ENCODE measurements at regions not wholly inside any gene's neighbourhood (a gene's known extent, or its start where the extent isn't known, plus 50 kb on each side); places are given as distances from the start of the nearest gene placed in this dataset.

DNA sequence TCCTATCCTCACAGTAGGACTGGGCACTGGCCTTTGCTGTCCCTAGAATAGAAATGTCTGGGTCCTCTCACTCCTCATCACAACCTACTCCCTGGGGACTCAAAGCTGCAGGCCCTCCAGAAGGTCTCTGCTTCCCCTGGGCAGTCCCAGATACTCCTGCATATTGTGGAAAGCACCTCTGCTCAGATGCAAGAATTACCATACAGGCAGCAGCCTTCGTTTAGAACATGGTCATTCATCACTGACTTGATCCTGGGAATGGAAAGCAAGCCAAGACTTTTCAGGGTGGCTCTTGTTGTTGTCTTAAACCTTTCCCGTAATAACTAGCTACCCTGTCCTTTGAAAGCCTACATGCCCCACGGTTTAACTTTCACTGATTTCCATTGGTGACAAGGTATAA, 53.1 kb upstream of the NPAS2 start:
- Histone ChIP-seq H3K4me2 (ENCODE audit: low read length) (no peak overlapping the region), H3K9me2 (ENCODE audit: low read depth, low read length) (no peaks in the 10 kb centered on the region), H2AFZ (ENCODE audit: low read length) (no peak overlapping the region), H3K27ac (ENCODE audit: low read depth, low read length, poor library complexity, severe bottlenecking) (no peak overlapping the region), H3K9ac (ENCODE audit: low read length) (no peak overlapping the region), H3K4me3 (ENCODE audit: low read depth, low read length, poor library complexity, severe bottlenecking) (no peak overlapping the region), H3K36me3 (ENCODE audit: insufficient read depth, low read length) (no peaks in the 10 kb centered on the region), H3F3A (ENCODE audit: insufficient read depth, low read length) (no peaks in the 10 kb centered on the region), H3K27me3 (ENCODE audit: insufficient read depth, low read length) (peaks cover 8% of the 10 kb centered on the region), H3K9me3 (ENCODE audit: low read length) (no peaks in the 10 kb centered on the region), H3K4me1 (ENCODE audit: insufficient read depth, low read length, severe bottlenecking) (no peaks in the 10 kb centered on the region), H4K20me1 (ENCODE audit: insufficient read depth, low read length) (no peaks in the 10 kb centered on the region), H3K79me2 (ENCODE audit: insufficient read depth, low read length) (no peaks in the 10 kb centered on the region)
- TF ChIP-seq EZH2 (IDR thresholded peaks at IDR 0.05; ENCODE audit: borderline replicate concordance, low read length) = no peak
- TF ChIP-seq, protein P1, sequence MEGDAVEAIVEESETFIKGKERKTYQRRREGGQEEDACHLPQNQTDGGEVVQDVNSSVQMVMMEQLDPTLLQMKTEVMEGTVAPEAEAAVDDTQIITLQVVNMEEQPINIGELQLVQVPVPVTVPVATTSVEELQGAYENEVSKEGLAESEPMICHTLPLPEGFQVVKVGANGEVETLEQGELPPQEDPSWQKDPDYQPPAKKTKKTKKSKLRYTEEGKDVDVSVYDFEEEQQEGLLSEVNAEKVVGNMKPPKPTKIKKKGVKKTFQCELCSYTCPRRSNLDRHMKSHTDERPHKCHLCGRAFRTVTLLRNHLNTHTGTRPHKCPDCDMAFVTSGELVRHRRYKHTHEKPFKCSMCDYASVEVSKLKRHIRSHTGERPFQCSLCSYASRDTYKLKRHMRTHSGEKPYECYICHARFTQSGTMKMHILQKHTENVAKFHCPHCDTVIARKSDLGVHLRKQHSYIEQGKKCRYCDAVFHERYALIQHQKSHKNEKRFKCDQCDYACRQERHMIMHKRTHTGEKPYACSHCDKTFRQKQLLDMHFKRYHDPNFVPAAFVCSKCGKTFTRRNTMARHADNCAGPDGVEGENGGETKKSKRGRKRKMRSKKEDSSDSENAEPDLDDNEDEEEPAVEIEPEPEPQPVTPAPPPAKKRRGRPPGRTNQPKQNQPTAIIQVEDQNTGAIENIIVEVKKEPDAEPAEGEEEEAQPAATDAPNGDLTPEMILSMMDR (IDR thresholded peaks at IDR 0.05; ENCODE audit: low read length) = no peak

DNA sequence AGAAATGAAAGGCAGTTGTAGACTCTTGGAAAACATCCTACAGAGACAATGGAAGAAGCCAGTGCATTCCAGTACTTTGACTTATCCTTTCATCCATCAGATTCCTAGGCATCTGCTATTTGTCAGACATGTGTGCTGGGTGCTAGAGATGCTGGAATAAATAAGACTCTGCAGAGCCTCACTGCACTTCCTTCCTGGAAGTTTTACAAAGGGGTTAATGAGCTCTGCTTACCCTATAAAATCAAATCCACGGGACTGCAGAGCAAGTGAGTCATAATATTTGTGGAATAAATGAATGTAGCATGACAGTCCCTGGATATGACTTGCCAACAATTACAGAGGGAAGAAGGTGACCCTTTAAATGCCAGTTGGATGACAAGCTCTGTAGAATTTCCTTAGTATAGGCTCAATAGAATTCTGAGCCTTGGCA, 52.7 kb upstream of the NPAS2 start:
- Histone ChIP-seq H3K4me1 (ENCODE audit: insufficient read depth, low read length, severe bottlenecking) (no peaks in the 10 kb centered on the region), H3K9me2 (ENCODE audit: low read depth, low read length) (no peaks in the 10 kb centered on the region), H3F3A (ENCODE audit: insufficient read depth, low read length) (no peaks in the 10 kb centered on the region), H3K79me2 (ENCODE audit: insufficient read depth, low read length) (no peaks in the 10 kb centered on the region), H3K4me2 (ENCODE audit: low read length) (no peak overlapping the region), H3K27me3 (ENCODE audit: insufficient read depth, low read length) (peaks cover 8% of the 10 kb centered on the region), H3K9me3 (ENCODE audit: low read length) (no peaks in the 10 kb centered on the region), H4K20me1 (ENCODE audit: insufficient read depth, low read length) (no peaks in the 10 kb centered on the region), H2AFZ (ENCODE audit: low read length) (no peak overlapping the region), H3K36me3 (ENCODE audit: insufficient read depth, low read length) (no peaks in the 10 kb centered on the region), H3K27ac (ENCODE audit: low read depth, low read length, poor library complexity, severe bottlenecking) (no peak overlapping the region), H3K4me3 (ENCODE audit: low read depth, low read length, poor library complexity, severe bottlenecking) (no peak overlapping the region), H3K9ac (ENCODE audit: low read length) (no peak overlapping the region)
- TF ChIP-seq, protein P1 (IDR thresholded peaks at IDR 0.05; ENCODE audit: low read length) = no peak
- TF ChIP-seq EZH2 (IDR thresholded peaks at IDR 0.05; ENCODE audit: borderline replicate concordance, low read length) = no peak

DNA sequence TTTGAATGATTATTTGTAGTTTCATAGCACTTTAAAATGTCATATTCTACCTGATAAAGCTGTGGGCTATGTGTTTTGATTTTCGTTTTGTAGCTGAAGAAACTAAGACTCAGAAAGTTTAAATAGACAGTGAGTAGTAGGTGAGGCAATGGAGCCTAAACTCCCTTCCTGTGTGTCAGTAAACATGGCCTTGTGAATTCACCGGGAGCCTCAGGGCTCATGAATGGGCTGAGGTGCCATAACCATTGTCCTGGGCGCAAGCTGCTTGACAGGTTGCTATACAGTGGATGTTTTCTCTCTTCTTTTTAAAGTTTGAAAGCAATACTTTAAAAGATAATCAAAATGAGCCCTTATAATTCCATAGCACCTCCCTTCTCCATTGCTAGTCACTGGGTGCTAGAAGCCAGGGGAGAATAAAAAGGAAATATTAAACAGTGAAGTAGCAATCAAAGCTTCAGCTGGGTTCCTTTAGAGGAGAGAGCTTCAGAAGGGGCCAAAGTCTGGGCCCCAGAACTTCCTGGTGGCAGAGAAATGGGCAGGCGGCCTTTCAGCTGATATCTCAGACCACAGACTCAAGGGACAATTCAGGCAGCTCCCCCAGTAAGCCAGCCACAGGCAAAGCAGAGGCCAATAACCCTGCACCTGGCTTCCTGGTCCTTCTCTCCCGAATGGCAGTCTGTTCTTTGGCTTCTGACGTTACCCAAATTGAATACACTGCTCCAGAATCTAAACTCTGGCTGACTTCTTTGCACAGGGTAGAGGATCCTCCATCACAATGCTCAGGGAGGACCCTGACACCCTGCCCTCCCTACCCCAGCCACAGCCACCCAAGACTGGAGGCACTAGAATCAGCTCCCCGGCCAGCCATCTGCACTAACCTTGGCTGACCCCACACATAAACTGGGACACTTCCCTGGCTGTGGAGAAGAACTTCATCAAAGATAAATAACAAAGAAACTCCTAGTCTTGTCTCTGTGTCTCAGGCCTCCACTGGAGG, 51.8 kb upstream of the NPAS2 start:
- Histone ChIP-seq H3K27me3 (ENCODE audit: insufficient read depth, low read length) (peaks cover 8% of the 10 kb centered on the region), H3K79me2 (ENCODE audit: insufficient read depth, low read length) (no peaks in the 10 kb centered on the region), H3K9me3 (ENCODE audit: low read length) (no peaks in the 10 kb centered on the region), H3K4me1 (ENCODE audit: insufficient read depth, low read length, severe bottlenecking) (no peaks in the 10 kb centered on the region), H3K9me2 (ENCODE audit: low read depth, low read length) (no peaks in the 10 kb centered on the region), H3K4me3 (ENCODE audit: low read depth, low read length, poor library complexity, severe bottlenecking) (no peak overlapping the region), H3K9ac (ENCODE audit: low read length) (no peak overlapping the region), H3F3A (ENCODE audit: insufficient read depth, low read length) (no peaks in the 10 kb centered on the region), H2AFZ (ENCODE audit: low read length) (no peak overlapping the region), H3K27ac (ENCODE audit: low read depth, low read length, poor library complexity, severe bottlenecking) (no peak overlapping the region), H3K36me3 (ENCODE audit: insufficient read depth, low read length) (no peaks in the 10 kb centered on the region), H4K20me1 (ENCODE audit: insufficient read depth, low read length) (no peaks in the 10 kb centered on the region), H3K4me2 (ENCODE audit: low read length) (no peak overlapping the region)
- no peak for TF ChIP-seq EZH2 (IDR thresholded peaks at IDR 0.05; ENCODE audit: borderline replicate concordance, low read length)
- TF ChIP-seq, protein P1 (IDR thresholded peaks at IDR 0.05; ENCODE audit: low read length) = no peak

Data from OCI-LY1 (cell line).